ENCODE measurements at regions not wholly inside any gene's neighbourhood (a gene's known extent, or its start where the extent isn't known, plus 50 kb on each side); places are given as distances from the start of the nearest gene placed in this dataset.

DNA sequence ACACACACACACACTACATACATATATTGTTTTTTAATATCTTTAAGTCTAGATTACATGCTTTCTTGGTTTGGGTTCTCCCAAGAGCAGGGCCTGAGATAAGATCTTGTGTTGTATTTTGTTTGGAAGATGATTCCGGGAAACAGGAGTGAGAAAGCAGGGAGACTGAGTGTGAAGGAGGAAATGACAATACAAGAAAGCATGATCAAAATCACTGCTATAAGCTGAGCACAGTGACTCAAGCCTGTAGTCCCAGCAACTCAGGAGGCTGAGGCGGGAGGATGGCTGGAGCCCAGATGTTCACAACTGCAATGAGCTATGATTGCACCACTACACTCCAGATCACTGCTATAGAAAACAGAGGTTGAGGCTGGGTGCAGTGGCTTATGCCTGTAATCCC lies 267.6 kb downstream of the SKIDA1 start:
- Histone ChIP-seq H3K27me3 (replicated peaks in 1 of 2; ENCODE audit: control insufficient read depth in 2 of 2, insufficient read depth in 2 of 2, low read length in 1 of 2) (no peaks in the 10 kb centered on the region), H2AFZ (ENCODE audit: control insufficient read depth, low read depth, low read length) (no peak overlapping the region), H3K9ac (ENCODE audit: control insufficient read depth, insufficient read depth, low read length) (no peak overlapping the region), H3K27ac (ENCODE audit: control insufficient read depth, insufficient read depth) (no peak overlapping the region), H4K20me1 (ENCODE audit: control insufficient read depth, insufficient read depth) (no peaks in the 10 kb centered on the region), H3K4me1 (ENCODE audit: control insufficient read depth, insufficient read depth, low read length) (no peaks in the 10 kb centered on the region), H3K79me2 (ENCODE audit: control insufficient read depth, insufficient read depth, low read length) (no peaks in the 10 kb centered on the region), H3K4me3 (no peak overlapping the region), H3K9me3 (replicated peaks; ENCODE audit: control insufficient read depth, insufficient read depth, low read length) (no peaks in the 10 kb centered on the region), H3K36me3 (ENCODE audit: control insufficient read depth in 2 of 2, insufficient read depth in 2 of 2, low read length in 1 of 2) (no peaks in the 10 kb centered on the region), H3K4me2 (ENCODE audit: control insufficient read depth, insufficient read depth) (no peak overlapping the region)
- no TSS peak for BruUV-seq (replicated peaks)
- ATAC-seq (no peak), FAIRE-seq (no peak), DNase-seq (ENCODE audit: low read depth, low spot score) (no peak)
- intact Hi-C loops (cut with micrococcal nuclease; ENCODE audit: unreplicated experiment) (no loop called here), in situ Hi-C loops (cut with MboI) (loop anchor here (25.0 kb wide), 1 partner anchor 396 kb away; no protein-coding TSS in a partner anchor)
- POLR2A ChIA-PET: no interaction called here
- CTCF ChIA-PET: no interaction called here
- SMC1A ChIA-PET (ENCODE audit: uncharacterized antibody, unreplicated experiment): no interaction called here
- 95% methylated on average over 2 of the region's 2 CpGs for WGBS (ENCODE audit: insufficient coverage, insufficient replicate concordance, low lambda C conversion rate, missing lambda C conversion rate)
- RAD21 ChIA-PET (ENCODE audit: unreplicated experiment): no interaction called here
- TF ChIP-seq JUNB (IDR thresholded peaks at IDR 0.05) (no peak), STAT3 (IDR thresholded peaks at IDR 0.05; ENCODE audit: low read depth, low read length) (no peak), HDGF (IDR thresholded peaks at IDR 0.05) (no peak), ETV6 (conservative IDR thresholded peaks at IDR 0.05 in 1 of 2, IDR thresholded peaks at IDR 0.05 in 1 of 2; ENCODE audit: borderline replicate concordance in 1 of 2, low read depth in 1 of 2) (no peak), SREBF1 (IDR thresholded peaks at IDR 0.05; ENCODE audit: low read length) (no peak), FOS (IDR thresholded peaks at IDR 0.05; ENCODE audit: borderline replicate concordance, extremely low read depth, insufficient read length) (no peak), DPF2 (IDR thresholded peaks at IDR 0.05) (no peak), ZNF217 (IDR thresholded peaks at IDR 0.05) (no peak), KDM1A (IDR thresholded peaks at IDR 0.05; ENCODE audit: borderline replicate concordance) (no peak), SMARCA5 (IDR thresholded peaks at IDR 0.05) (no peak), HDAC2 (IDR thresholded peaks at IDR 0.05) (no peak), FOXK2 (IDR thresholded peaks at IDR 0.05) (no peak), EP300 (IDR thresholded peaks at IDR 0.05; ENCODE audit: borderline replicate concordance in 1 of 2, control insufficient read depth in 1 of 2, low read depth in 2 of 2, low read length in 2 of 2) (no peak)
